ENCODE measurements at regions not wholly inside any gene's neighbourhood (a gene's known extent, or its start where the extent isn't known, plus 50 kb on each side); places are given as distances from the start of the nearest gene placed in this dataset.

- DNase-seq (ENCODE audit: low spot score), result no peak
- no TSS peak for BruUV-seq (replicated peaks)
- CTCF ChIA-PET, result no interaction called here
Observed at GRCh38 chr5:174991847-174992246, 267.5 kb downstream of the MSX2 start.

GRCh38 chr5:174990909-174991308 is 266.5 kb downstream of the MSX2 start:
- intact Hi-C loops (cut with micrococcal nuclease; ENCODE audit: unreplicated experiment), result no loop called here
- Histone ChIP-seq H3K9me3 (ENCODE audit: low read depth, low read length, poor library complexity, severe bottlenecking) (no peaks in the 10 kb centered on the region), H3K27ac (ENCODE audit: low read depth, low read length, poor library complexity, severe bottlenecking) (no peak overlapping the region), H3K4me1 (ENCODE audit: insufficient read depth, low read length, poor library complexity, severe bottlenecking) (no peaks in the 10 kb centered on the region), H3K36me3 (ENCODE audit: insufficient read depth, low read length, poor library complexity, severe bottlenecking) (no peaks in the 10 kb centered on the region), H3K27me3 (replicated peaks; ENCODE audit: insufficient read depth, low read depth, low read length, poor library complexity) (no peaks in the 10 kb centered on the region), H3K4me3 (ENCODE audit: low read depth, low read length, poor library complexity, severe bottlenecking) (no peak overlapping the region)
- no TSS peak for BruUV-seq (replicated peaks)
- ChIA-PET POLR2A (ENCODE audit: low non-redundant PET) (no interaction called here), CTCF (no interaction called here)
- DNase-seq (ENCODE audit: low spot score), result no peak
- TF ChIP-seq EZH2 (IDR thresholded peaks at IDR 0.05; ENCODE audit: borderline replicate concordance, low read depth, low read length, poor library complexity, severe bottlenecking) (no peak), CTCF (conservative IDR thresholded peaks at IDR 0.05; ENCODE audit: low read depth, low read length) (no peak)

More at GRCh38 chr5:174991847-174992246, 267.5 kb downstream of the MSX2 start:
- Histone ChIP-seq H3K9me3 (ENCODE audit: low read depth, low read length, poor library complexity, severe bottlenecking) (no peaks in the 10 kb centered on the region), H3K4me1 (ENCODE audit: insufficient read depth, low read length, poor library complexity, severe bottlenecking) (no peaks in the 10 kb centered on the region), H3K4me3 (ENCODE audit: low read depth, low read length, poor library complexity, severe bottlenecking) (no peak overlapping the region), H3K36me3 (ENCODE audit: insufficient read depth, low read length, poor library complexity, severe bottlenecking) (no peaks in the 10 kb centered on the region), H3K27ac (ENCODE audit: low read depth, low read length, poor library complexity, severe bottlenecking) (no peak overlapping the region), H3K27me3 (replicated peaks; ENCODE audit: insufficient read depth, low read depth, low read length, poor library complexity) (no peaks in the 10 kb centered on the region)
- TF ChIP-seq EZH2 (IDR thresholded peaks at IDR 0.05; ENCODE audit: borderline replicate concordance, low read depth, low read length, poor library complexity, severe bottlenecking) (no peak), CTCF (conservative IDR thresholded peaks at IDR 0.05; ENCODE audit: low read depth, low read length) (no peak)
- intact Hi-C loops (cut with micrococcal nuclease; ENCODE audit: unreplicated experiment), result no loop called here
- POLR2A ChIA-PET (ENCODE audit: low non-redundant PET), result no interaction called here

- intact Hi-C loops (cut with micrococcal nuclease; ENCODE audit: unreplicated experiment), result no loop called here
- Histone ChIP-seq H3K4me3 (ENCODE audit: low read depth, low read length, poor library complexity, severe bottlenecking) (no peak overlapping the region), H3K27ac (ENCODE audit: low read depth, low read length, poor library complexity, severe bottlenecking) (no peak overlapping the region), H3K4me1 (ENCODE audit: insufficient read depth, low read length, poor library complexity, severe bottlenecking) (no peaks in the 10 kb centered on the region), H3K36me3 (ENCODE audit: insufficient read depth, low read length, poor library complexity, severe bottlenecking) (no peaks in the 10 kb centered on the region), H3K9me3 (ENCODE audit: low read depth, low read length, poor library complexity, severe bottlenecking) (no peaks in the 10 kb centered on the region), H3K27me3 (replicated peaks; ENCODE audit: insufficient read depth, low read depth, low read length, poor library complexity) (no peaks in the 10 kb centered on the region)
- CTCF ChIA-PET, result no interaction called here
- TF ChIP-seq EZH2 (IDR thresholded peaks at IDR 0.05; ENCODE audit: borderline replicate concordance, low read depth, low read length, poor library complexity, severe bottlenecking) (no peak), CTCF (conservative IDR thresholded peaks at IDR 0.05; ENCODE audit: low read depth, low read length) (no peak)
- POLR2A ChIA-PET (ENCODE audit: low non-redundant PET), result no interaction called here
- no TSS peak for BruUV-seq (replicated peaks)
- no peak for DNase-seq (ENCODE audit: low spot score)
Observed at GRCh38 chr5:174987443-174988012, 263.1 kb downstream of the MSX2 start.

All from A673 (cell line).